Keratinocyte (primary cell): ENCODE measurements at regions not wholly inside any gene's neighbourhood (a gene's known extent, or its start where the extent isn't known, plus 50 kb on each side); places are given as distances from the start of the nearest gene placed in this dataset.
"Not testable (repeated sequence)": the region's sequence is repeated elsewhere in the genome, so short reads cannot be mapped to it uniquely, and the experiment has no call there.

Experiments used
- DNase-seq: peaks from one replicate; pipeline ENCODE4 v3.0.0-alpha.2; 2011; ENCODE audit warnings: low read depth, missing footprints, low spot score
- FAIRE-seq: peaks from 2 replicates; lab custom pipeline; 2011; peaks lifted over from hg19 to GRCh38; lab: Jason Lieb, UNC
- H2AFZ ChIP-seq: 2 replicates; pipeline ENCODE4 v1.6.0; 2012; ENCODE audit warnings: low read length, control low read depth, inconsistent platforms; ENCODE audit not compliant: control insufficient read depth
- H3K27ac ChIP-seq: 2 replicates; pipeline ENCODE4 v1.5.1; 2011; ENCODE audit warnings: low read length; ENCODE audit not compliant: control insufficient read depth, insufficient read depth
- H3K27me3 ChIP-seq: 3 replicates; pipeline ENCODE4 v1.6.0; 2011; ENCODE audit warnings: low read length; ENCODE audit not compliant: control insufficient read depth, insufficient read depth; ENCODE audit errors: extremely low read depth
- H3K36me3 ChIP-seq, 2 experiments: 2 replicates in 1 of 2; 3 replicates in 1 of 2; pipeline ENCODE4 v1.5.1; 2011; ENCODE audit warnings: low read length in 2 of 2, mild to moderate bottlenecking in 1 of 2; ENCODE audit not compliant: control insufficient read depth in 2 of 2, insufficient read depth in 2 of 2; ENCODE audit errors: extremely low read depth in 1 of 2
- H3K4me1 ChIP-seq: 3 replicates; pipeline ENCODE4 v1.5.1; 2011; ENCODE audit warnings: low read length; ENCODE audit not compliant: control insufficient read depth, insufficient read depth; ENCODE audit errors: extremely low read depth
- H3K4me2 ChIP-seq: 3 replicates; pipeline ENCODE4 v1.6.0; 2011; ENCODE audit warnings: low read depth, low read length; ENCODE audit not compliant: control insufficient read depth, insufficient read depth; ENCODE audit errors: extremely low read depth
- H3K4me3 ChIP-seq, 3 experiments: fragments of 200-600 bp in 1 of 3; sonication (generic) in 1 of 3; 2 replicates in 2 of 3; 3 replicates in 1 of 3; pipeline ENCODE4 v1.5.1; 2011 to 2016; ENCODE audit warnings: low read length in 3 of 3, mild to moderate bottlenecking in 3 of 3, control low read depth in 2 of 3, inconsistent platforms in 1 of 3, low read depth in 1 of 3, mixed read lengths in 1 of 3, mixed run types in 1 of 3, moderate library complexity in 1 of 3; ENCODE audit not compliant: control insufficient read depth in 2 of 3, insufficient read depth in 2 of 3; ENCODE audit errors: extremely low read depth in 1 of 3
- H3K79me2 ChIP-seq: 2 replicates; pipeline ENCODE4 v1.6.0; 2012; ENCODE audit warnings: low read length; ENCODE audit not compliant: control insufficient read depth, insufficient read depth
- H3K9ac ChIP-seq: 3 replicates; pipeline ENCODE4 v1.6.0; 2011; ENCODE audit warnings: low read length; ENCODE audit not compliant: control insufficient read depth, insufficient read depth; ENCODE audit errors: extremely low read depth
- H3K9me1 ChIP-seq: 3 replicates; pipeline ENCODE4 v1.6.0; 2011; ENCODE audit warnings: low read length; ENCODE audit not compliant: control insufficient read depth, insufficient read depth; ENCODE audit errors: extremely low read depth
- H3K9me3 ChIP-seq: 2 replicates; pipeline ENCODE4 v1.5.1; 2012; ENCODE audit warnings: low read depth, low read length; ENCODE audit not compliant: control insufficient read depth
- H4K20me1 ChIP-seq: 3 replicates; pipeline ENCODE4 v1.6.0; 2011; ENCODE audit warnings: low read length; ENCODE audit not compliant: control insufficient read depth, insufficient read depth; ENCODE audit errors: extremely low read depth
- EZH2 ChIP-seq: IDR thresholded peaks from one replicate; pipeline ENCODE4 v1.6.1; 2012; ENCODE audit warnings: inconsistent platforms, mild to moderate bottlenecking, low read length, moderate library complexity
- dilution Hi-C: fragments of 300-500 bp; cut with MboI; formaldehyde crosslinking; loops from one replicate; pipeline ENCODE4 v1.7.0; 2020; ENCODE audit warnings: low sequenced_read_pairs; ENCODE audit not compliant: extremely low pct_ligation_motif_present
- TF ChIP-seq, protein P1 (sequence below), 3 experiments: IDR thresholded peaks in 1 of 3; conservative IDR thresholded peaks in 1 of 3; optimal IDR thresholded peaks in 1 of 3; 2 replicates in 2 of 3; 3 replicates in 1 of 3; pipeline versions ENCODE3 to v1.5.1; 2011; ENCODE audit warnings: low read length in 3 of 3, mild to moderate bottlenecking in 3 of 3, moderate library complexity in 2 of 3, control low read depth in 1 of 3, inconsistent platforms in 1 of 3; ENCODE audit not compliant: insufficient read depth in 2 of 3; ENCODE audit errors: extremely low read depth in 1 of 3

DNA sequence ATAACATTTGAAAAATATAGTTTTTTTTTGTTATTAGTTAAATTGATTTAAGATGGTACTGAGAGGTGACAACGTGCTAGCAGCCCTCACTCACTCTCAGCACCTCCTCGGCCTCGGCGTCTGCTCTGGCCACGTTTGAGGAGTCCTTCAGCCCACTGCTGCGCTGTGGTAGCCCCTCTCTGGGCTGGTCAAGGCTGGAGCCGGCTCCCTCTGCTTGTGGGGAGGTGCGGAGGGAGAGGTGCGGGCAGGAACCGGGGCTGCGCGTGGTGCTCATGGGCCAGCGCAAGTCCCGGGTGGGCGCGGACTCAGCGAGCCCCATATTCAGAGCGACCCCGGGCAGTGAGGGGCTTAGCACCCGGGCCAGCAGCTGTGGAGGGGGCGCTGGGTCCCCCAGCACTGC is 439.4 kb upstream of the PABPC5 start:
- FAIRE-seq, H3K27ac ChIP-seq, H3K9ac ChIP-seq, H3K4me2 ChIP-seq, H3K79me2 ChIP-seq, H3K4me1 ChIP-seq, H3K27me3 ChIP-seq, H3K4me3 ChIP-seq, dilution Hi-C loops, H3K36me3 ChIP-seq, DNase-seq, H3K9me1 ChIP-seq, H4K20me1 ChIP-seq, H2AFZ ChIP-seq, H3K9me3 ChIP-seq: not testable (repeated sequence)

GRCh38 chrX:91018111-91018510 is 416.5 kb upstream of the PABPC5 start:
- H3K9me1 ChIP-seq, H3K4me1 ChIP-seq, H3K36me3 ChIP-seq, DNase-seq, H4K20me1 ChIP-seq, dilution Hi-C loops, H3K27me3 ChIP-seq, H3K9ac ChIP-seq, H2AFZ ChIP-seq, H3K4me3 ChIP-seq, H3K4me2 ChIP-seq, H3K79me2 ChIP-seq, H3K9me3 ChIP-seq, FAIRE-seq, H3K27ac ChIP-seq: not testable (repeated sequence)

GRCh38 chrX:91039777-91040176 is 394.9 kb upstream of the PABPC5 start:
- no peaks in the 10 kb centered on the region for H3K9me3 ChIP-seq
- TF ChIP-seq, protein P1, sequence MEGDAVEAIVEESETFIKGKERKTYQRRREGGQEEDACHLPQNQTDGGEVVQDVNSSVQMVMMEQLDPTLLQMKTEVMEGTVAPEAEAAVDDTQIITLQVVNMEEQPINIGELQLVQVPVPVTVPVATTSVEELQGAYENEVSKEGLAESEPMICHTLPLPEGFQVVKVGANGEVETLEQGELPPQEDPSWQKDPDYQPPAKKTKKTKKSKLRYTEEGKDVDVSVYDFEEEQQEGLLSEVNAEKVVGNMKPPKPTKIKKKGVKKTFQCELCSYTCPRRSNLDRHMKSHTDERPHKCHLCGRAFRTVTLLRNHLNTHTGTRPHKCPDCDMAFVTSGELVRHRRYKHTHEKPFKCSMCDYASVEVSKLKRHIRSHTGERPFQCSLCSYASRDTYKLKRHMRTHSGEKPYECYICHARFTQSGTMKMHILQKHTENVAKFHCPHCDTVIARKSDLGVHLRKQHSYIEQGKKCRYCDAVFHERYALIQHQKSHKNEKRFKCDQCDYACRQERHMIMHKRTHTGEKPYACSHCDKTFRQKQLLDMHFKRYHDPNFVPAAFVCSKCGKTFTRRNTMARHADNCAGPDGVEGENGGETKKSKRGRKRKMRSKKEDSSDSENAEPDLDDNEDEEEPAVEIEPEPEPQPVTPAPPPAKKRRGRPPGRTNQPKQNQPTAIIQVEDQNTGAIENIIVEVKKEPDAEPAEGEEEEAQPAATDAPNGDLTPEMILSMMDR (optimal IDR thresholded peaks at IDR 0.05 in 1 of 3, IDR thresholded peaks at IDR 0.05 in 1 of 3, conservative IDR thresholded peaks at IDR 0.05 in 1 of 3; ENCODE audit: extremely low read depth in 1 of 3, insufficient read depth in 2 of 3, low read length in 3 of 3): no peak
- no peak for TF ChIP-seq EZH2
- no peak overlapping the region for H3K4me2 ChIP-seq
- H3K4me1 ChIP-seq: no peaks in the 10 kb centered on the region
- no peaks in the 10 kb centered on the region for H3K79me2 ChIP-seq
- H3K4me3 ChIP-seq: no peak overlapping the region
- no peaks in the 10 kb centered on the region for H4K20me1 ChIP-seq
- no peak overlapping the region for H3K27ac ChIP-seq
- H2AFZ ChIP-seq: no peak overlapping the region
- H3K27me3 ChIP-seq: no peaks in the 10 kb centered on the region
- H3K36me3 ChIP-seq: no peaks in the 10 kb centered on the region
- H3K9me1 ChIP-seq: no peaks in the 10 kb centered on the region
- no peak overlapping the region for H3K9ac ChIP-seq
- DNase-seq (no peak), FAIRE-seq (no peak)
- dilution Hi-C loops: no loop called here
